Activated CD4-positive, alpha-beta T cell treated with anti-CD3 and anti-CD28 coated beads for 36 hours (primary cell): ENCODE measurements at regions not wholly inside any gene's neighbourhood (a gene's known extent, or its start where the extent isn't known, plus 50 kb on each side); places are given as distances from the start of the nearest gene placed in this dataset.

Source experiments
- ATAC-seq: fragments of 200-7000 bp; cut with Tn5 transposase; one replicate; pipeline ENCODE4 v1.10.0; 2021; ENCODE audit warnings: mild to moderate bottlenecking, moderate library complexity
- CTCF ChIA-PET: fragments of 350-600 bp; sonication (Branson Sonifier 250); formaldehyde crosslinking; loops from one replicate; lab custom pipeline; 2021; ENCODE audit warnings: antibody characterized with exemption; lab: Charles Lee
- POLR2A ChIA-PET: fragments of 350-600 bp; sonication (Branson Sonifier 250); formaldehyde crosslinking; loops from one replicate; lab custom pipeline; 2021; ENCODE audit warnings: antibody characterized with exemption, inconsistent platforms; lab: Charles Lee
- DNase-seq: peaks from one replicate; pipeline ENCODE4 v3.0.0-alpha.2; 2020
- H3K27ac Mint-ChIP-seq: one replicate; pipeline ENCODE4 v1.8.0; 2021; ENCODE audit warnings: mixed read lengths
- H3K27me3 Mint-ChIP-seq: one replicate; pipeline ENCODE4 v1.8.0; 2021; ENCODE audit warnings: mixed read lengths
- H3K36me3 Mint-ChIP-seq: one replicate; pipeline ENCODE4 v1.8.0; 2021; ENCODE audit warnings: low read depth, mixed read lengths
- H3K4me1 Mint-ChIP-seq: one replicate; pipeline ENCODE4 v1.8.0; 2021; ENCODE audit warnings: mixed read lengths
- H3K4me3 Mint-ChIP-seq: one replicate; pipeline ENCODE4 v1.8.0; 2021; ENCODE audit warnings: mild to moderate bottlenecking, moderate library complexity, mixed read lengths
- H3K9me3 Mint-ChIP-seq: one replicate; pipeline ENCODE4 v1.8.0; 2021; ENCODE audit warnings: low read depth, mixed read lengths
- intact Hi-C, 2 experiments: fragments of 100-400 bp; cut with DNase I in 1 of 2; cut with micrococcal nuclease in 1 of 2; formaldehyde crosslinking; loops; one replicate each; pipeline versions ENCODE4 v1.14.2 to v1.15.1; 2022 to 2024; cut with DNase I, micrococcal nuclease

DNA sequence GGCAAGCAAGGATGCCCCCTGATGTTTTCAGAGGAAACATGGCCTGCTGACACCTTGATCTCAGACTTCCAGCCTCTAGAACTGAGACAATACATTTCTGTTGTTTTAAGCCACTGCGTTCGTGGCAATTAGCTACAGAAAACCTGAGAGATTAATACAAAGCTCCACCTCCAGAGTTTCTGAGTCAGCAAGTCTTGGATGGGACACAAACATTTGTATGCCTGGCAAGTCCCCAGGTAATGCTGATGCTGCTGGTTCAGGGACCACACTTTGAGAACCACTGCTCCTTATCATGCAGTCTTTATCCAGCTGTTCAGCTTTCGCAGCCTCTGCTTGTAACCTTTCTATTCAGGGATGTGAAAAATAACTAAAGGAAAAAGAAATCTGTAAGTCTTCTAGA, 565.7 kb upstream of the PLXNA2 start:
- Mint-ChIP-seq H3K4me1 (no peaks in the 10 kb centered on the region), H3K4me3 (no peak overlapping the region), H3K27ac (no peak overlapping the region), H3K27me3 (peaks cover 7% of the 10 kb centered on the region), H3K36me3 (no peaks in the 10 kb centered on the region), H3K9me3 (peaks cover 6% of the 10 kb centered on the region)
- ChIA-PET CTCF (no interaction called here), POLR2A (no interaction called here)
- DNase-seq (no peak), ATAC-seq (no peak)
- intact Hi-C loops: no loop called here

DNA sequence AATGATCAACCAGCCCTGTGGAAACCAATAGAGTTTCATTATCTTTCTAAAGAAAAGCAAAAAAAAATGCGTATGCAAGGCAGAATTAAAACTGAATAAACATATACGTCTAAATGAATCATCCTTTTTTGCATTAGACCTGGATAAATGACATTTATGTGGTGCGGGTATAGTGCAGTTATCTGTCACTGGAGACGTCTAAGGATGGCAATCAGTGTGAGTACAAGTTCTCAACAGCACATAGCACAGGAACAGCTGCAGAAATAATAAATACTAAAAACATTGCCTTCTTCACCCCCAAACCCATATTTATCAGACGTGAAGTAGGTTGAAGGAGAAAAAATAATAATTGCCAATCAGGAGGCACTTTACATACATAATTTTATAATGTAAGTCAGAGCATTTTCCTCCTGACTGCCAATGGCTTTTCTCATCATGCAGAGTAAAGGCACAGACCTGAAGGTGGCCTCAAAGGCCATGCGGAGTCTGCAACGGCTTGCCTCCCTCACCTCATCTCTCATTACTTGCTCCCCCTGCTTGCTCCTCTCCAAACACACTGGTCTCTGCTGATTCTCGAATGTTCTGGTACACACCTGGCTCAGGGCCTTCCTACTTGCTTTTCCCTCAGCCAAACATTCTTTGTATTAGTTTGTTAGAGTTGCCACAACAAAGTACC, 574.7 kb upstream of the PLXNA2 start:
- Mint-ChIP-seq H3K4me1 (no peaks in the 10 kb centered on the region), H3K4me3 (no peak overlapping the region), H3K9me3 (no peaks in the 10 kb centered on the region), H3K27ac (no peak overlapping the region), H3K36me3 (no peaks in the 10 kb centered on the region), H3K27me3 (no peaks in the 10 kb centered on the region)
- CTCF ChIA-PET: no interaction called here
- no peak for ATAC-seq
- no peak for DNase-seq
- POLR2A ChIA-PET: no interaction called here
- intact Hi-C loops: no loop called here

DNA sequence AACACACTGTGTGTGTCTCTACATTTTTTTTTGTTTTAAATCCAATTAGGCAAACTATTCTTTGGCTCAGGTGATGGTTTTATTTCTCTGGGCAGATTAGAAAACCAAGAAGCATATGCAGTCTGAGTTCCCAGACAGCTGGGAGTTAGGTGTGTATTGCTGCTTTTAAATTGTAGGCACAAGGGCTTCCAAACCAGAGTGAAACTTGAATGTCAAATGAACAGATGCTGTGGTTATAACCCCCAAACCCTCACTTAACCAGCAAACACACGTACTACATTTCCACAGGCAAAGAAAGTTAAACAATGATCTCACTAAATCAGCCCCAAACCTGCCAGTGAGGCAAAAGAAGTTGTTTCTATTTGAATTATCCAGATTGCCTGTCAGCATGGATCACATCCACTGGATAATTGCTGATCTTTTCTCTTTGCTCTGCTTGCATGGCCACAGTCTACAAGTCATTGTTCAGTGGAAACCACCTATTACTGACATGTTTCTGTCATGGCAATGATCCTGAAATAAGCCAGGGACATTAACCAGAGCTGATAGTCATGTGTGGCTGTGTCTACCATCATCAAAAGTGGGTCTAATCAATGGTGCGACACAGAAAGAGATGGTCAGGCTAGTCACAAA, 576.5 kb upstream of the PLXNA2 start:
- Mint-ChIP-seq H3K36me3 (no peaks in the 10 kb centered on the region), H3K27ac (no peak overlapping the region), H3K27me3 (no peaks in the 10 kb centered on the region), H3K4me3 (no peak overlapping the region), H3K9me3 (no peaks in the 10 kb centered on the region), H3K4me1 (no peaks in the 10 kb centered on the region)
- ChIA-PET POLR2A (interaction anchor here (0.7 kb wide), 1 partner anchor 1724 kb away, joined by 6 read pairs; no protein-coding TSS in a partner anchor), CTCF (no interaction called here)
- DNase-seq (no peak), ATAC-seq (no peak)
- intact Hi-C loops: no loop called here

DNA sequence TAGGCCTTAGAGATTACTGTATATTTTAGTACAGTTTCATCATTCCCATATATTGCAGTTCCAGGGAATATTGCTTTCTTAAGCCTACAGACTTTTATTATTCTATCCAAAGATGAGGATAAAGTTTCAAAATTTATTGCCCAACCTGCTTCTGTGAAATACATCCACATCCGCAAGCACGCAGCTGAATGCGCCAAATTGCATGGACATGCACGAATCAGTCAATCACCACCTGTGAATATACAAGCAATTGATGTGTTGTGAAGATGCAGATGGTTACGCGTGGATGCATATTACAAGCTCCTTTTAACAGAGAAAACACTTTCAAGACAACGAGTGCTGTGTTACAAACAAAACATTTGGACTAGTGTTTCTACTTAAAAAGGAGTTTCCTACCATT, 577.8 kb upstream of the PLXNA2 start:
- intact Hi-C loops: no loop called here
- POLR2A ChIA-PET: no interaction called here
- H3K27me3 Mint-ChIP-seq: no peaks in the 10 kb centered on the region
- H3K36me3 Mint-ChIP-seq: no peaks in the 10 kb centered on the region
- H3K9me3 Mint-ChIP-seq: no peaks in the 10 kb centered on the region
- CTCF ChIA-PET: interaction anchor here (0.6 kb wide), 1 partner anchor 695 kb away, joined by 3 read pairs; no protein-coding TSS in a partner anchor
- H3K27ac Mint-ChIP-seq: no peak overlapping the region
- ATAC-seq (no peak), DNase-seq (no peak)
- no peak overlapping the region for H3K4me3 Mint-ChIP-seq
- H3K4me1 Mint-ChIP-seq: no peaks in the 10 kb centered on the region

DNA sequence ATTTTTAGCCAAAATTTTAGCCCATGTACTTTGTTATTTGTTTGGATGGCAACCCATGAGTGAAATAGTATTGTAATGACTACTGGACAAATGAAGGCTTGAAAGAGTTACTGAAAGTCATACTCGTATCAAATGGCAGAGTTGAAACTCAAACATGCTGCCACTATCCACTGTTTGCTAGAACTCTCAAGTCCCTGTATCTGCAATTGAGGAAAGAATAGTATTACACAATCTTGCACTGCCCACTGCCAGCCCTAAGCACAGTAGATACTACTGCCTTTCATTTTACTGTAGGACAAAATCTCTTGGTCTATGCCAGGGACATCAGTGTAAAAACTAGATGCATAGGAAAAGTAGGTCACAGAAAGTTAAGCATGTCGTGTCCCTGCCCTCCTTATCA, 581.1 kb upstream of the PLXNA2 start:
- DNase-seq (no peak), ATAC-seq (no peak)
- CTCF ChIA-PET: no interaction called here
- H3K4me3 Mint-ChIP-seq: no peak overlapping the region
- POLR2A ChIA-PET: no interaction called here
- H3K9me3 Mint-ChIP-seq: no peaks in the 10 kb centered on the region
- intact Hi-C loops: no loop called here
- no peaks in the 10 kb centered on the region for H3K4me1 Mint-ChIP-seq
- no peaks in the 10 kb centered on the region for H3K36me3 Mint-ChIP-seq
- no peak overlapping the region for H3K27ac Mint-ChIP-seq
- no peaks in the 10 kb centered on the region for H3K27me3 Mint-ChIP-seq

DNA sequence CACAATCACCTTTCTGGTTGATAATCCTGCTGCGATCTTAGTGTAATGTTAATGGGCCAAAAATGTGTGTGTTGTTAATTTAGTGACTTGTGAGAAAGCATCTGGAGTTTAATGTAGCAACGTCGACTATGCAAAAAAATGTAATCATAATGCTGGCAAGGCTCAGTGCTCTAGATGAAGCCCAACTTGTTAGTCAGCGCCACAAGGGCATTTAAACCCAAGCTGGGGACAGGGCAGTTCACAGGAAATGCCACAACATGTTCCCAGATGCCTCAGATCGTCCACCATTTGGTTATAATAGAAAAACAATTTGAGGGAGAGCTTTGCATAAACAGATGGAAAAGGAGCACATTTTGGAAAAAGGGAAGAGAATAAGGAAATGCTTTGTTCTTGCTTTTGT, 585.4 kb upstream of the PLXNA2 start:
- Mint-ChIP-seq H3K9me3 (no peaks in the 10 kb centered on the region), H3K36me3 (no peaks in the 10 kb centered on the region), H3K27me3 (no peaks in the 10 kb centered on the region), H3K4me3 (no peak overlapping the region), H3K27ac (no peak overlapping the region), H3K4me1 (no peaks in the 10 kb centered on the region)
- intact Hi-C loops: no loop called here
- CTCF ChIA-PET: interaction anchor here (0.9 kb wide), 1 partner anchor 88 kb away, joined by 3 read pairs; no protein-coding TSS in a partner anchor
- ATAC-seq: no peak
- DNase-seq: no peak
- POLR2A ChIA-PET: no interaction called here

DNA sequence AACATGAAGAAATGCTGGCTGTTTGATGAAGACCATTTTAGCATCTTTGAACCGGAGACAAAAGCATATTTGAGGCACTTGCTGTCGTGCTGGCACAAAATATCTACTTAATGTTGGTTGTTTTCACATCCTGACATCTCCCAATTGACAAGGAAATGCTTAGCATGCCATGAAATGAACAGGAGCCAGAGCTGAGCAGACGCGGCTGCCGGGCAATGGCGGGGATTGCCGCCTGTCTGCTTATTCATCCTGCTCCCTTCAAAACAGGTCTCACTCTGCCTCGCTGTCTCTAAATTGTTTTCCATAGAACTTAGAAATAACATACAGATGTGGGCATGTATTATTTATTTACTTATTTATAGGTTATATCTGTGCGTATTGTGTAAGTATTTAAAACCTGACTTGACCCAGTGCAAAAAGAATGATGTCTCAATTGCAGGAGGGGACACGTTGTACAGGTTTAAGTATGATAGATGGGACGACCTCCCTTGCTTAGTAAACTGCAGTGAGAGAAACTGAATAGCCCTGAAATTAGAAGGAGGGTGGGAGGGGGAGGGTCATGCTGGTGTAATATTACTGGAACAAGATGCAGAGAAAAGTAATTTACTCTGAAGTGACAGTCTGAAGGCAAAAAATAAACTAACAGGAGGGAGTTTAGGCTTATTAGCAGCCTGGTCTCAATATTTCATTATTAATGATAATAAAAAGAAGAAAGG, 590.4 kb upstream of the PLXNA2 start:
- CTCF ChIA-PET: no interaction called here
- DNase-seq (no peak), ATAC-seq (no peak)
- Mint-ChIP-seq H3K27me3 (peaks cover 2% of the 10 kb centered on the region), H3K36me3 (no peaks in the 10 kb centered on the region), H3K4me1 (no peaks in the 10 kb centered on the region), H3K27ac (no peak overlapping the region), H3K9me3 (no peaks in the 10 kb centered on the region), H3K4me3 (no peak overlapping the region)
- POLR2A ChIA-PET: no interaction called here
- intact Hi-C loops: no loop called here

DNA sequence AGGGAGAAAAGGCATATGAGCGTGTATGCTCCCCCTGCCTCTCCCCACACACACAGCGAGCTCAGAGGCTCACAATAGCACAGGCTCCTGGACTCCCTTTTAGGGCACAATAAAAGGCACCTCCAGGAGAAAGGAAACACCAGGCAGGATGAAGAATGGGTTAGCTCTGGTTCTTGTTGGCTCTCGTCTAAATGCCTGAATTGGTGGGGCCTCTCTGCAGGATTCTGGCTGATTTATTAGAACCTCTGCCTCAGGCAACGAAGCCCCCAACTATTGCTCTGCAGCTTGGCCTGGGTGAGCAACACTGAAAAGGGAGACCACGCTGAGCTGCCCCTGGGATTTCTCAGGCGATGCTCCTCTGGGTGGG, 590.9 kb upstream of the PLXNA2 start:
- no peak for DNase-seq
- CTCF ChIA-PET: interaction anchor here (0.5 kb wide), 1 partner anchor 40 kb away, joined by 3 read pairs; no protein-coding TSS in a partner anchor

DNA sequence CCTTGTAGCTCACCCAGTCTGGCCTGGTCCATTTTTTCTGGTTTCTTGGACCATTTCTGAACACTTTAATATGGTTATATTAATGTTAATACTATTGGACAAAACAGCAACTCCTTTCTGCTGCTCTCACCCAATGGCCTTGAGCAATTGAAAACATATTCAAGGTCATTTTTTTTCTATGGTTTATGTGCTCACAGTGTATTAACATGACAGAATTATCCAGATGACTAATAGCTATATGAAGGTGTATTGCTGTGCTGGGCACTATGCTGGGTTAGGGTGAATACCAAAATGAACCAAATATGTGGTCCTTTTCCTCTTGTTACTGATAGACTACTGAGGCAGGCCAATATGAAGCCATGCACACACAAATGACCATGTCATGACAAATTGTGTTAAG, 591.6 kb upstream of the PLXNA2 start:
- Mint-ChIP-seq H3K9me3 (no peaks in the 10 kb centered on the region), H3K27ac (no peak overlapping the region), H3K27me3 (peaks cover 2% of the 10 kb centered on the region), H3K4me3 (no peak overlapping the region), H3K4me1 (no peaks in the 10 kb centered on the region), H3K36me3 (no peaks in the 10 kb centered on the region)
- intact Hi-C loops: no loop called here
- ATAC-seq (no peak), DNase-seq (no peak)
- ChIA-PET CTCF (interaction anchor here (0.5 kb wide), 1 partner anchor 39 kb away, joined by 3 read pairs; no protein-coding TSS in a partner anchor), POLR2A (no interaction called here)

More for the DNA sequence above, 590.9 kb upstream of the PLXNA2 start:
- Mint-ChIP-seq H3K9me3 (no peaks in the 10 kb centered on the region), H3K27ac (no peak overlapping the region), H3K36me3 (no peaks in the 10 kb centered on the region), H3K4me3 (no peak overlapping the region), H3K27me3 (peaks cover 2% of the 10 kb centered on the region), H3K4me1 (no peaks in the 10 kb centered on the region)
- POLR2A ChIA-PET: no interaction called here
- ATAC-seq: no peak
- intact Hi-C loops: no loop called here

DNA sequence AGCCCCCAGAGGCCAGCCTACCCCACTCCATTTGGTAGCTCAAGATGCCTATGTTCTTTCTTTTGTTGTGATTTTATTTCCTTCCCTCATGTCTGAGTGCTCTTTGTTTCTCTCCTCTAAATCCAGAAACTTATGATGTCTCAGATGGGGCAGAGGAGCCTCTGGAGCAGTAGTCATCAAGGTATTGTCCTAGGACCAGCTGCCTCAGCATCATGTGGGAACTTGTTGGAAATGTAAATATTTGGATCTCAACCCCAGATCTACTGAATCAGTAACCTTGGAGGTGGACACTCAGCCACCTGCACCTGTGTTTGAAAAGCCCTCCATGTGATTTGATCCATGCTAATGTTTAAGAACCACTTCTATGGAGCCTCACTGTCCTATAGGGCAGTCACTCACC, 593.1 kb upstream of the PLXNA2 start:
- H3K9me3 Mint-ChIP-seq: no peaks in the 10 kb centered on the region
- peaks cover 2% of the 10 kb centered on the region for H3K27me3 Mint-ChIP-seq
- no peak for DNase-seq
- no peak overlapping the region for H3K27ac Mint-ChIP-seq
- CTCF ChIA-PET: no interaction called here
- no peak overlapping the region for H3K4me3 Mint-ChIP-seq
- intact Hi-C loops: no loop called here
- no peaks in the 10 kb centered on the region for H3K36me3 Mint-ChIP-seq
- H3K4me1 Mint-ChIP-seq: no peaks in the 10 kb centered on the region
- no peak for ATAC-seq
- POLR2A ChIA-PET: no interaction called here

DNA sequence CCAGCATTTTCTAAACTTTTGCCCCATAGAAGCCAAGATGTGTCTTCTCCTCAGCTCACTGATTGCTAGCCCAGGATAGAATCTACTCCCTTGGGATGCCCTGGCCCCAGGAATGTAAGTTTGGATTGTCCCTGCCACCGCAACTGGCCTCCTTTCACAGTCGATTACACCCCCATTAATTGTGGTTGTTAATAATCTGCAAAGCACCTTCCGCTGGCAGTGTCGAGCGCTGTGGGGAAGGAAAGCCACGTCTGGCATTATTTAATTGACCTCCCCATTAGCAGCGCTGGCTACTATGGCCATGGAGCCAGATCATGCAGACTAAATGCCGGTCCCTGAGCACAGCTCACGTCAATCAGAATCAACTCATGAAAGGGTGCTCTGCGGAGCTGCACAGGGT, 597.3 kb upstream of the PLXNA2 start:
- Mint-ChIP-seq H3K27ac (no peak overlapping the region), H3K27me3 (peaks cover 3% of the 10 kb centered on the region)
- CTCF ChIA-PET: no interaction called here

DNA sequence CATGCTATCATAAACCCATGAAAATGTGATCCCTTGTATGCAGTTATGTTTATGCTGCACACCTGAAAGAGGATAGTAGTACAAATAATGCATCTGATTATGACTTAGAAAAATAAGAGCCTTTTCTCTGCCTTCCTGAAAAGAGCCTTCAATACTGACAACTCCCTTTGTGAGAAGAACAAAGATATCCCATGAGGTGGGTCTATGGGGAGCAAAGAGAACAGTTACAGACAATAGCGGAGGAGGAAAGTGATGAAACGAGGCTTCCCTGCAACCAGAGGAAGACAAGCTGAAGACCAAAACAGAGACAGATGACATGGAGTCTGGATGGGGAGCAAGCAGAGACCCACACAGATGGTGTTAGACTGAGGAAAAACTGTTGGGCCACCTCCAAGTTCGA, 598.3 kb upstream of the PLXNA2 start:
- CTCF ChIA-PET: no interaction called here
- H3K4me3 Mint-ChIP-seq: no peak overlapping the region
- no peak for DNase-seq
- peaks cover 3% of the 10 kb centered on the region for H3K27me3 Mint-ChIP-seq
- no peaks in the 10 kb centered on the region for H3K4me1 Mint-ChIP-seq
- intact Hi-C loops: no loop called here
- no peak for ATAC-seq
- no peak overlapping the region for H3K27ac Mint-ChIP-seq
- H3K9me3 Mint-ChIP-seq: no peaks in the 10 kb centered on the region
- POLR2A ChIA-PET: no interaction called here
- no peaks in the 10 kb centered on the region for H3K36me3 Mint-ChIP-seq

More for the DNA sequence above, 597.3 kb upstream of the PLXNA2 start:
- H3K4me1 Mint-ChIP-seq: no peaks in the 10 kb centered on the region
- ATAC-seq (no peak), DNase-seq (no peak)
- no peak overlapping the region for H3K4me3 Mint-ChIP-seq
- H3K9me3 Mint-ChIP-seq: no peaks in the 10 kb centered on the region
- no peaks in the 10 kb centered on the region for H3K36me3 Mint-ChIP-seq
- POLR2A ChIA-PET: no interaction called here
- intact Hi-C loops: no loop called here
